GM12878 (cell line): ENCODE measurements at regions not wholly inside any gene's neighbourhood (a gene's known extent, or its start where the extent isn't known, plus 50 kb on each side); places are given as distances from the start of the nearest gene placed in this dataset.

Source experiments
- ATAC-seq: fragments of 200-7000 bp; cut with Tn5 transposase; 3 replicates; pipeline ENCODE4 v1.9.1; 2020; ENCODE audit warnings: mild to moderate bottlenecking, moderate library complexity
- BruUV-seq: library from RNA; stranded (reverse); fragments of 400-500 nt; replicated peaks from 2 replicates; lab custom pipeline; 2021; lab: Mats Ljungman, UMichigan
- CTCF ChIA-PET: fragments of 300-600 bp; sonication (Branson Sonifier 250); formaldehyde crosslinking; extraction: SDS; loops from one replicate; lab custom pipeline; 2021; ENCODE audit warnings: inconsistent platforms; lab: Yijun Ruan, JAX
- POLR2A ChIA-PET: fragments of 350-600 bp; formaldehyde crosslinking; extraction: SDS; loops from one replicate; lab custom pipeline; 2021; ENCODE audit warnings: inconsistent platforms; lab: Charles Lee
- RAD21 ChIA-PET: fragments of 300-600 bp; sonication (Branson Sonifier 250); formaldehyde crosslinking; loops from one replicate; lab custom pipeline; 2023; ENCODE audit warnings: antibody characterized with exemption; ENCODE audit not compliant: unreplicated experiment; lab: Charles Lee
- SMC1A ChIA-PET: fragments of 300-600 bp; sonication (Branson Sonifier 250); formaldehyde crosslinking; loops from one replicate; lab custom pipeline; 2023; ENCODE audit not compliant: unreplicated experiment, uncharacterized antibody; lab: Charles Lee
- DNase-seq: peaks from one replicate; pipeline ENCODE4 v3.0.0-alpha.2; 2011; ENCODE audit warnings: low read depth, low spot score
- FAIRE-seq: peaks from 3 replicates; lab custom pipeline; 2011; peaks lifted over from hg19 to GRCh38; lab: Jason Lieb, UNC
- H2AFZ ChIP-seq: 2 replicates; pipeline ENCODE4 v1.6.0; 2011; ENCODE audit warnings: low read depth, low read length, control low read depth; ENCODE audit not compliant: control insufficient read depth
- H3K27ac ChIP-seq: 2 replicates; pipeline ENCODE4 v1.5.1; 2011; ENCODE audit warnings: control low read depth; ENCODE audit not compliant: control insufficient read depth, insufficient read depth
- H3K27me3 ChIP-seq, 2 experiments: replicated peaks in 1 of 2; 2 replicates each; pipeline versions ENCODE4 v1.6.0 to v1.6.1; 2011; ENCODE audit warnings: low read length in 1 of 2; ENCODE audit not compliant: control insufficient read depth in 2 of 2, insufficient read depth in 2 of 2
- H3K36me3 ChIP-seq, 2 experiments: 2 replicates each; pipeline ENCODE4 v1.5.1; 2011; ENCODE audit warnings: low read length in 1 of 2; ENCODE audit not compliant: control insufficient read depth in 2 of 2, insufficient read depth in 2 of 2
- H3K4me1 ChIP-seq: 2 replicates; pipeline ENCODE4 v1.6.1; 2011; ENCODE audit warnings: mild to moderate bottlenecking, low read length, moderate library complexity, mixed read lengths; ENCODE audit not compliant: control insufficient read depth, insufficient read depth
- H3K4me2 ChIP-seq: 2 replicates; pipeline ENCODE4 v1.6.0; 2011; ENCODE audit warnings: control low read depth; ENCODE audit not compliant: control insufficient read depth, insufficient read depth
- H3K4me3 ChIP-seq: fragments of 200-600 bp; sonication (generic); 2 replicates; pipeline ENCODE4 v1.5.1; 2016
- H3K79me2 ChIP-seq: 2 replicates; pipeline ENCODE4 v1.6.0; 2011; ENCODE audit warnings: low read length; ENCODE audit not compliant: control insufficient read depth, insufficient read depth
- H3K9ac ChIP-seq: 2 replicates; pipeline ENCODE4 v1.8.0; 2011; ENCODE audit warnings: low read length, control low read depth, mixed read lengths; ENCODE audit not compliant: control insufficient read depth, insufficient read depth
- H3K9me3 ChIP-seq: replicated peaks from 3 replicates; pipeline ENCODE4 v1.5.1; 2011; ENCODE audit warnings: mild to moderate bottlenecking, low read length; ENCODE audit not compliant: control insufficient read depth, insufficient read depth
- H4K20me1 ChIP-seq: 2 replicates; pipeline ENCODE4 v1.6.0; 2011; ENCODE audit not compliant: control insufficient read depth, insufficient read depth
- CTCF ChIP-seq, 3 experiments: IDR thresholded peaks in 2 of 3; conservative IDR thresholded peaks in 1 of 3; 2 replicates each; pipeline ENCODE4 v1.5.1; 2011; ENCODE audit warnings: low read depth in 3 of 3, low read length in 3 of 3, mild to moderate bottlenecking in 3 of 3, control low read depth in 2 of 3, moderate library complexity in 2 of 3, inconsistent platforms in 1 of 3, mixed read lengths in 1 of 3; ENCODE audit not compliant: control insufficient read depth in 2 of 3, insufficient read depth in 1 of 3; ENCODE audit errors: extremely low read depth in 1 of 3
- FOS ChIP-seq: IDR thresholded peaks from 3 replicates; pipeline ENCODE4 v1.6.1; 2011; ENCODE audit warnings: borderline replicate concordance; ENCODE audit not compliant: insufficient read length; ENCODE audit errors: extremely low read depth
- FOXK2 ChIP-seq: fragments of 450-650 bp; IDR thresholded peaks from 2 replicates; pipeline ENCODE4 v1.6.1; 2017; ENCODE audit warnings: mild to moderate bottlenecking, moderate library complexity
- HDGF ChIP-seq: fragments of 450-650 bp; IDR thresholded peaks from 2 replicates; pipeline ENCODE4 v1.6.1; 2016; ENCODE audit warnings: antibody characterized with exemption
- KDM1A ChIP-seq: fragments of 200-600 bp; sonication (generic); IDR thresholded peaks from 2 replicates; pipeline ENCODE4 v1.6.1; 2016; ENCODE audit warnings: borderline replicate concordance
- NFYB ChIP-seq: IDR thresholded peaks from 2 replicates; pipeline ENCODE4 v1.6.1; 2011; ENCODE audit warnings: low read depth, mild to moderate bottlenecking, low read length, improper control_type of control experiment, moderate library complexity; ENCODE audit not compliant: insufficient read depth
- POLR2A ChIP-seq: IDR thresholded peaks from 2 replicates; pipeline ENCODE4 v1.6.1; 2011; ENCODE audit warnings: low read depth, mild to moderate bottlenecking, low read length
- RAD21 ChIP-seq: IDR thresholded peaks from 2 replicates; pipeline ENCODE4 v1.6.1; 2011; ENCODE audit warnings: mild to moderate bottlenecking, low read depth, low read length, moderate library complexity; ENCODE audit not compliant: insufficient read depth
- SPI1 ChIP-seq: IDR thresholded peaks from 2 replicates; pipeline ENCODE4 v1.6.1; 2011; ENCODE audit warnings: low read depth, mild to moderate bottlenecking, low read length, moderate library complexity, borderline replicate concordance; ENCODE audit not compliant: insufficient read depth
- STAT3 ChIP-seq: IDR thresholded peaks from 2 replicates; pipeline ENCODE4 v1.6.1; 2011; ENCODE audit warnings: low read depth, low read length, improper control_type of control experiment
- TCF12 ChIP-seq: IDR thresholded peaks from 2 replicates; pipeline ENCODE4 v1.6.1; 2011; ENCODE audit warnings: low read depth, mild to moderate bottlenecking, low read length
- ZNF384 ChIP-seq: IDR thresholded peaks from 2 replicates; pipeline ENCODE4 v1.6.1; 2012; ENCODE audit warnings: low read depth, mild to moderate bottlenecking, low read length, improper control_type of control experiment, borderline replicate concordance
- ZNF622 ChIP-seq: fragments of 450-650 bp; IDR thresholded peaks from 2 replicates; pipeline ENCODE4 v1.6.1; 2017; ENCODE audit warnings: mild to moderate bottlenecking, inconsistent platforms
- WGBS: methylation state at CpG from one replicate; pipeline ENCODE4 v1.1.6; 2016; ENCODE audit warnings: low lambda C conversion rate; ENCODE audit not compliant: insufficient replicate concordance, insufficient coverage; ENCODE audit errors: missing lambda C conversion rate; 5-methylcytosine and 5-hydroxymethylcytosine counted together
- in situ Hi-C: fragments of 300-500 bp; cut with MboI; formaldehyde crosslinking; loops from 9 replicates; pipeline ENCODE4 v1.14.3; 2018; ENCODE audit warnings: mixed read lengths
- intact Hi-C: fragments of 100-400 bp; cut with micrococcal nuclease; formaldehyde crosslinking; loops from one replicate; pipeline ENCODE4 v1.14.2; 2022; ENCODE audit not compliant: unreplicated experiment
- TF ChIP-seq, protein P1 (sequence below): fragments of 450-650 bp; IDR thresholded peaks from 2 replicates; pipeline ENCODE4 v1.6.1; 2017; ENCODE audit warnings: mild to moderate bottlenecking, low read depth, inconsistent platforms; ENCODE audit not compliant: poor library complexity, severe bottlenecking

DNA sequence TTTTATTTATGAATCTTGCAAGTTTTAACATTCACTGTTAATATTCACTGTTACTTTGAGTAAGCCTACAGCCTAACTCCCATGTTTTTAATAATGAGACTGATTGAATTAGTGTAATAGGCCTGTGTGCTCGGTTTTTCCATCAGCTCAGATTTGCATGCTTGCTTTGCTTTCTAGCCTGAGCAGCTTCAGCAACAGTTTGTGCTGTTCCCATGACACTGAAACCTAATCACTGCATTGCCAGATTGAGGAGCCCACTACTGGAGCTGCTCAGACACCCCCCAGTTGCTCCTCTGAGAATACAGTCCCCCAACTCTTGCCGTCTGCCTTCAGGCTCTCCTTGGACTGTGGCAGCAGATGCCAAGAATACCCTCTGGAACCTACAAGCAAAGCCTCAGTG is 695.4 kb downstream of the BRINP3 start:
- no peaks in the 10 kb centered on the region for H3K4me1 ChIP-seq
- no peak for TF ChIP-seq ZNF622
- intact Hi-C loops (no loop called here), in situ Hi-C loops (no loop called here)
- no peak overlapping the region for H3K4me3 ChIP-seq
- ChIA-PET RAD21 (no interaction called here), CTCF (no interaction called here), SMC1A (interaction anchor here (0.6 kb wide), 1 partner anchor 463 kb away, joined by 3 read pairs; no protein-coding TSS in a partner anchor), POLR2A (no interaction called here)
- FAIRE-seq, result no peak
- H3K9me3 ChIP-seq, result no peaks in the 10 kb centered on the region
- H3K36me3 ChIP-seq, result no peaks in the 10 kb centered on the region
- H4K20me1 ChIP-seq, result no peaks in the 10 kb centered on the region
- ATAC-seq, result no peak
- DNase-seq, result no peak
- no TSS peak for BruUV-seq
- H2AFZ ChIP-seq, result no peak overlapping the region
- 30% methylated on average over 2 of the region's 2 CpGs for WGBS
- no peak overlapping the region for H3K27ac ChIP-seq
- no peaks in the 10 kb centered on the region for H3K27me3 ChIP-seq
- H3K9ac ChIP-seq, result no peak overlapping the region
- H3K79me2 ChIP-seq, result no peaks in the 10 kb centered on the region
- H3K4me2 ChIP-seq, result no peak overlapping the region

DNA sequence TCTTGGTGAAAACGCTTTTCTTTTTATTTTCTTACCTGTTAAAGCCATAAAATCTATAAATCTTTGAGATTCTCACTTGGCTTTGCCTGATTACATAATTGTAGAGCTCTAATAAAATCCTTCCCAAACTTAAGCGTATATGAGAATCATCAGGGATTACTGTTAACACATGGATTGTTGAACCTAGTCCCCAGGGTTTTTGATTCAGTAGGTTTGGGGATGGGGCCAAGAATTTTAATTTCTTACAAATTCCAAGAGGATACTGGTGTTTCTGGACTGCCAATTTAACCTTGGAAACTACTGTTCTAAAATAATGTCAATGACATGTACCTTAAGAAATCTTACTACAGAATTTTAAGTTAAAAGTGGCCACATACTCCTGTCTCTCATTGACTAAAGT is 694.2 kb downstream of the BRINP3 start:
- Histone ChIP-seq H2AFZ (no peak overlapping the region), H4K20me1 (no peaks in the 10 kb centered on the region), H3K27me3 (no peaks in the 10 kb centered on the region), H3K9me3 (no peaks in the 10 kb centered on the region), H3K79me2 (no peaks in the 10 kb centered on the region), H3K27ac (no peak overlapping the region), H3K4me3 (no peak overlapping the region), H3K4me2 (no peak overlapping the region), H3K9ac (no peak overlapping the region), H3K36me3 (no peaks in the 10 kb centered on the region), H3K4me1 (no peaks in the 10 kb centered on the region)
- in situ Hi-C loops (no loop called here), intact Hi-C loops (no loop called here)
- FAIRE-seq (no peak), ATAC-seq (no peak), DNase-seq (no peak)
- POLR2A ChIA-PET, result no interaction called here
- CTCF ChIA-PET, result no interaction called here
- RAD21 ChIA-PET, result no interaction called here
- 7% methylated on average over 2 of the region's 2 CpGs for WGBS
- SMC1A ChIA-PET, result no interaction called here
- BruUV-seq, result no TSS peak
- TF ChIP-seq HDGF, result no peak
- TF ChIP-seq FOS, result no peak
- TF ChIP-seq CTCF (IDR thresholded peaks at IDR 0.05 in 2 of 3, conservative IDR thresholded peaks at IDR 0.05 in 1 of 3; ENCODE audit: control insufficient read depth in 2 of 3, extremely low read depth in 1 of 3, insufficient read depth in 1 of 3, low read depth in 3 of 3, low read length in 3 of 3), result no peak
- TF ChIP-seq KDM1A, result no peak
- TF ChIP-seq, protein P1, sequence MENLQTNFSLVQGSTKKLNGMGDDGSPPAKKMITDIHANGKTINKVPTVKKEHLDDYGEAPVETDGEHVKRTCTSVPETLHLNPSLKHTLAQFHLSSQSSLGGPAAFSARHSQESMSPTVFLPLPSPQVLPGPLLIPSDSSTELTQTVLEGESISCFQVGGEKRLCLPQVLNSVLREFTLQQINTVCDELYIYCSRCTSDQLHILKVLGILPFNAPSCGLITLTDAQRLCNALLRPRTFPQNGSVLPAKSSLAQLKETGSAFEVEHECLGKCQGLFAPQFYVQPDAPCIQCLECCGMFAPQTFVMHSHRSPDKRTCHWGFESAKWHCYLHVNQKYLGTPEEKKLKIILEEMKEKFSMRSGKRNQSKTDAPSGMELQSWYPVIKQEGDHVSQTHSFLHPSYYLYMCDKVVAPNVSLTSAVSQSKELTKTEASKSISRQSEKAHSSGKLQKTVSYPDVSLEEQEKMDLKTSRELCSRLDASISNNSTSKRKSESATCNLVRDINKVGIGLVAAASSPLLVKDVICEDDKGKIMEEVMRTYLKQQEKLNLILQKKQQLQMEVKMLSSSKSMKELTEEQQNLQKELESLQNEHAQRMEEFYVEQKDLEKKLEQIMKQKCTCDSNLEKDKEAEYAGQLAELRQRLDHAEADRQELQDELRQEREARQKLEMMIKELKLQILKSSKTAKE, result no peak
- no peak for TF ChIP-seq NFYB
- TF ChIP-seq ZNF384, result no peak
- TF ChIP-seq STAT3, result no peak
- no peak for TF ChIP-seq SPI1
- no peak for TF ChIP-seq FOXK2
- TF ChIP-seq RAD21, result no peak
- no peak for TF ChIP-seq POLR2A
- TF ChIP-seq TCF12, result no peak
